Osteoblast (primary cell): ENCODE measurements at regions not wholly inside any gene's neighbourhood (a gene's known extent, or its start where the extent isn't known, plus 50 kb on each side); places are given as distances from the start of the nearest gene placed in this dataset.

Source experiments
- DNase-seq: peaks from one replicate; pipeline ENCODE4 v3.0.0; 2011; ENCODE audit warnings: low spot score, mixed read lengths; ENCODE audit not compliant: insufficient read length; ENCODE audit errors: missing footprints
- H2AFZ ChIP-seq: 2 replicates; pipeline ENCODE4 v1.6.0; 2011; ENCODE audit warnings: mild to moderate bottlenecking, low read length
- H3K27ac ChIP-seq: 2 replicates; pipeline ENCODE4 v1.5.1; 2011; ENCODE audit warnings: mild to moderate bottlenecking, low read depth, low read length, moderate library complexity
- H3K27me3 ChIP-seq: 2 replicates; pipeline ENCODE4 v1.6.0; 2012; ENCODE audit warnings: mild to moderate bottlenecking, control low read depth, inconsistent platforms, low read length, moderate library complexity; ENCODE audit not compliant: insufficient read depth
- H3K36me3 ChIP-seq: 2 replicates; pipeline ENCODE4 v1.5.1; 2011; ENCODE audit warnings: mild to moderate bottlenecking, low read length, control low read depth, moderate library complexity; ENCODE audit not compliant: insufficient read depth
- H3K4me1 ChIP-seq: 2 replicates; pipeline ENCODE4 v1.5.1; 2011; ENCODE audit warnings: mild to moderate bottlenecking, low read length, control low read depth, moderate library complexity; ENCODE audit not compliant: insufficient read depth
- H3K4me2 ChIP-seq: 2 replicates; pipeline ENCODE4 v1.6.0; 2011; ENCODE audit warnings: mild to moderate bottlenecking, low read length; ENCODE audit not compliant: insufficient read depth
- H3K4me3 ChIP-seq: fragments of 200-600 bp; sonication (generic); 3 replicates; pipeline ENCODE4 v1.5.1; 2012; ENCODE audit warnings: mild to moderate bottlenecking, low read length, inconsistent platforms; ENCODE audit not compliant: insufficient read depth
- H3K79me2 ChIP-seq: 2 replicates; pipeline ENCODE4 v1.6.0; 2012; ENCODE audit warnings: mild to moderate bottlenecking, low read length, control low read depth, inconsistent platforms; ENCODE audit not compliant: insufficient read depth
- H3K9me3 ChIP-seq: 2 replicates; pipeline ENCODE4 v1.5.1; 2011; ENCODE audit warnings: low read depth, low read length, control low read depth
- H4K20me1 ChIP-seq: 2 replicates; pipeline ENCODE4 v1.6.0; 2012; ENCODE audit warnings: mild to moderate bottlenecking, low read length, control low read depth; ENCODE audit not compliant: insufficient read depth
- TF ChIP-seq, protein P1 (sequence below): IDR thresholded peaks from 2 replicates; pipeline ENCODE4 v1.5.1; 2011; ENCODE audit warnings: mild to moderate bottlenecking, low read depth, low read length, moderate library complexity; ENCODE audit errors: extremely low read depth

DNA sequence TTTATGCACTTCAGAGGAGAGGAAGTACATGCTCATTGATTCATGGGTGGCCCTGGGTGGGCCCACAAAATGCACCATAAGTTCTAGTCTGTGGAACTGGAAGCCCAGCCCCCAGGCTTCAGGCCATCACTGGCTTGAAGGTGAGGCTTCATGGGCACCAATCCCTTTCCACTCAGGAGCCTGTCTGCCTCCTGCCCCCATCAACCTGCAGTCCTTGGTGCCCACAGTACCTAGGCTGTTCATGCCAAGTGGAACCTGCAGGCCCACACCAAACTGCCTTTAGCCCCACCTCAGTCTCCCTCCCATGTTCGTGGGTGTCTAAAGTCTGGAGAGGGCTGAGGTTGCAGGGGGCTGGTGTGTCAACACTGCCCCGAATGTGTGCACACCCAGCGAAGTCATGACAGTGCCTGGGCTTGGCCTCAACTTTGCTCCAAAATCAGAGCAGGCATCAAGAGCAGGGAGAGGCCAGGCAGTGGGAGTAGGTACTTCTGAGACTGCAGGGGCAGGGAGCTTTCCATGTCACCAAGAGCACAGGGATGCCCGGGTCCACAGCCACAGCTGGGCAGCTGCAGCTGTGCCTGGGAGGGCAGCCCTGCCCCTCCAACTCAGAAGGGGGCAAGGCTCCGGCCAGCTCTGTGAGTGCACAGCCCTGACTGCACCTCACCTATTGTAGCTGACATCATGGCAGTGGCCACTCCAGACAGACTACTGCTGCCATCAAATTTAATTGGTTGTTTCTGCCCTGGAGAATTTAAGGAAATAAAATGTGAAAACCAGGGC is 1250.4 kb upstream of the IGFBP7 start:
- Histone ChIP-seq H3K4me1 (no peaks in the 10 kb centered on the region), H3K27ac (no peak overlapping the region), H3K4me3 (no peak overlapping the region), H3K27me3 (no peaks in the 10 kb centered on the region), H3K9me3 (peaks cover 2% of the 10 kb centered on the region), H3K4me2 (no peak overlapping the region), H3K79me2 (no peaks in the 10 kb centered on the region), H3K36me3 (no peaks in the 10 kb centered on the region), H2AFZ (no peak overlapping the region), H4K20me1 (no peaks in the 10 kb centered on the region)
- DNase-seq: no peak
- TF ChIP-seq, protein P1, sequence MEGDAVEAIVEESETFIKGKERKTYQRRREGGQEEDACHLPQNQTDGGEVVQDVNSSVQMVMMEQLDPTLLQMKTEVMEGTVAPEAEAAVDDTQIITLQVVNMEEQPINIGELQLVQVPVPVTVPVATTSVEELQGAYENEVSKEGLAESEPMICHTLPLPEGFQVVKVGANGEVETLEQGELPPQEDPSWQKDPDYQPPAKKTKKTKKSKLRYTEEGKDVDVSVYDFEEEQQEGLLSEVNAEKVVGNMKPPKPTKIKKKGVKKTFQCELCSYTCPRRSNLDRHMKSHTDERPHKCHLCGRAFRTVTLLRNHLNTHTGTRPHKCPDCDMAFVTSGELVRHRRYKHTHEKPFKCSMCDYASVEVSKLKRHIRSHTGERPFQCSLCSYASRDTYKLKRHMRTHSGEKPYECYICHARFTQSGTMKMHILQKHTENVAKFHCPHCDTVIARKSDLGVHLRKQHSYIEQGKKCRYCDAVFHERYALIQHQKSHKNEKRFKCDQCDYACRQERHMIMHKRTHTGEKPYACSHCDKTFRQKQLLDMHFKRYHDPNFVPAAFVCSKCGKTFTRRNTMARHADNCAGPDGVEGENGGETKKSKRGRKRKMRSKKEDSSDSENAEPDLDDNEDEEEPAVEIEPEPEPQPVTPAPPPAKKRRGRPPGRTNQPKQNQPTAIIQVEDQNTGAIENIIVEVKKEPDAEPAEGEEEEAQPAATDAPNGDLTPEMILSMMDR: no peak

DNA sequence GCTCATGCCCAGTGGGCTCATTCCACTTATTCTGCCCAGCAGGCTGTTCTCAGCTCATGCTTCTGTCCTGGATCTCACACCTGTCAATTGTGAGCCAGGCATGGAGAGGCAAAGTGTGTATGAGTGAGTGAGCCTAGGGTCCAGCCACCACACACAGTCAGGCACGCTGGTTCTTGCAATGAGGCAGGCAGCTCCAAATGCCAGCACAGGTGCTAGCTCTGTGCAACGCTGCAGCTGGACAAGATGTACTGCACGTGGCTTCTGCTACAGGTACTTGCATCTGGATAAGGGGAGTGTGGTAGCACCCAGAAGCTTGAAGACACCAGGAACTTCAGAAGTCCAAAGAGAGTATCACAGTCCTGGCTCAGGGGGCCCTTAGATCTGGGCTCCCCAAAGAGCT is 1249.4 kb upstream of the IGFBP7 start:
- H3K27ac ChIP-seq: no peak overlapping the region
- TF ChIP-seq, protein P1: no peak
- no peak overlapping the region for H2AFZ ChIP-seq
- H3K4me3 ChIP-seq: no peak overlapping the region
- no peaks in the 10 kb centered on the region for H3K79me2 ChIP-seq
- peaks cover 2% of the 10 kb centered on the region for H3K9me3 ChIP-seq
- DNase-seq: no peak
- H3K27me3 ChIP-seq: no peaks in the 10 kb centered on the region
- H3K4me1 ChIP-seq: no peaks in the 10 kb centered on the region
- no peak overlapping the region for H3K4me2 ChIP-seq
- no peaks in the 10 kb centered on the region for H3K36me3 ChIP-seq
- H4K20me1 ChIP-seq: no peaks in the 10 kb centered on the region

DNA sequence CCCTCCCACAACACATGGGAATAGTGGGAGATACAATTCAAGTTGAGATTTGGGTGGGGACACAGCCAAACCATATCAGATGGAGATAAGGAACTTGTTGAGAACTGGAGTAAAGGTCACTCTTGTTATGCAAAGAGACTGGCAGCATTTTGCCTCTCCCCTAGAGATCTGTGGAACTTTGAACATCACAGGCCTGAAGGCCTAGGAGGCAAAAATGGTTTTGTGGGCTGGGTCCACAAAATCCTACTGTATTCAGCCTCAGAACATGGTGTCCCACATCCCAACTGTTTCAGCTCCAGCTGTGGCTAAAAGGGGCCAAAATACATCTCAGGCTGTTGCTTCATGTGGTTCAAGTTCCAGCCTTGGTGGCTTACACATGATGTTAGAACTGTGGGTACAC is 1247.8 kb upstream of the IGFBP7 start:
- H3K4me1 ChIP-seq: no peaks in the 10 kb centered on the region
- no peak overlapping the region for H3K4me3 ChIP-seq
- TF ChIP-seq, protein P1: no peak
- DNase-seq: no peak
- H3K4me2 ChIP-seq: no peak overlapping the region
- H3K27ac ChIP-seq: no peak overlapping the region
- no peaks in the 10 kb centered on the region for H4K20me1 ChIP-seq
- no peaks in the 10 kb centered on the region for H3K79me2 ChIP-seq
- no peaks in the 10 kb centered on the region for H3K27me3 ChIP-seq
- no peak overlapping the region for H2AFZ ChIP-seq
- no peaks in the 10 kb centered on the region for H3K36me3 ChIP-seq
- H3K9me3 ChIP-seq: peaks cover 2% of the 10 kb centered on the region

DNA sequence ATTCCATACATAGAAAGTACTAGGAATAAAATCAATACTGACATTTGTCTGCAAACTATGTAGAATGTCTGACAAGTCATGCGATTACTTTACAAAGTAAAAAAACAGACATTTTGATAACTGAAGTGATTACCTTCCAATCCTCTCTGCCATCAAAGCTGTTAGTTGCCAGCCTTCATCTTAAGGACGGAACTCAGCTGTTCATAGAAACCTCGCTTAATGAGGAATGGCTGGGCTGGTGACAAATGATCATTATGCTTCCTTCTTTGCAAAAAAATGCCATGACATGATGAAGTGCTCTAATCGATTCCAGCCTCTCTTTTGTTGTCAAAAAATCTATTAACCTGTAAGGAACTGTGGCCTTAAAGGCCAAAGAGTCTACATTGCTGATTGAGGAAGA is 1214.9 kb upstream of the IGFBP7 start:
- Histone ChIP-seq H3K9me3 (no peaks in the 10 kb centered on the region), H3K4me1 (no peaks in the 10 kb centered on the region), H3K79me2 (no peaks in the 10 kb centered on the region), H3K27ac (no peak overlapping the region), H2AFZ (no peak overlapping the region), H4K20me1 (no peaks in the 10 kb centered on the region), H3K27me3 (no peaks in the 10 kb centered on the region), H3K4me2 (no peak overlapping the region), H3K4me3 (no peak overlapping the region), H3K36me3 (no peaks in the 10 kb centered on the region)
- TF ChIP-seq, protein P1: no peak
- no peak for DNase-seq
